Loucy (cell line): ENCODE measurements at regions not wholly inside any gene's neighbourhood (a gene's known extent, or its start where the extent isn't known, plus 50 kb on each side); places are given as distances from the start of the nearest gene placed in this dataset.
A peak's percentile ranks its signal among the peaks of the same experiment; 100 is the strongest.

Source experiments
- H2AFZ ChIP-seq: fragments of 200-600 bp; sonication (generic); 2 replicates; pipeline ENCODE4 v1.6.0; 2016; ENCODE audit warnings: antibody characterized with exemption, mild to moderate bottlenecking, low read length, moderate library complexity
- H3F3A ChIP-seq: fragments of 200-600 bp; 2 replicates; pipeline ENCODE4 v1.6.0; 2016; ENCODE audit warnings: antibody characterized with exemption, low read depth, mild to moderate bottlenecking
- H3K27me3 ChIP-seq: fragments of 200-600 bp; sonication (generic); 2 replicates; pipeline ENCODE4 v1.6.1; 2014; ENCODE audit warnings: low read length, mild to moderate bottlenecking; ENCODE audit not compliant: insufficient read depth, poor library complexity, severe bottlenecking
- H3K36me3 ChIP-seq: fragments of 200-600 bp; sonication (generic); 2 replicates; pipeline ENCODE4 v1.6.1; 2016; ENCODE audit warnings: low read length; ENCODE audit not compliant: insufficient read depth
- H3K4me1 ChIP-seq: fragments of 200-600 bp; sonication (generic); 2 replicates; pipeline ENCODE4 v1.5.1; 2014; ENCODE audit warnings: low read length, mild to moderate bottlenecking; ENCODE audit not compliant: insufficient read depth, poor library complexity, severe bottlenecking
- H3K4me2 ChIP-seq: fragments of 200-600 bp; sonication (generic); 2 replicates; pipeline ENCODE4 v1.6.0; 2014; ENCODE audit warnings: antibody characterized with exemption, low read length, low read depth, mild to moderate bottlenecking; ENCODE audit not compliant: poor library complexity, severe bottlenecking
- H3K4me3 ChIP-seq: fragments of 200-600 bp; sonication (generic); 2 replicates; pipeline ENCODE4 v1.5.1; 2014; ENCODE audit warnings: low read length, mild to moderate bottlenecking, mixed read lengths; ENCODE audit not compliant: poor library complexity, severe bottlenecking
- H3K79me2 ChIP-seq: fragments of 200-600 bp; sonication (generic); 2 replicates; pipeline ENCODE4 v1.6.1; 2014; ENCODE audit warnings: low read length; ENCODE audit not compliant: insufficient read depth
- H3K9ac ChIP-seq: fragments of 200-600 bp; sonication (generic); 2 replicates; pipeline ENCODE4 v1.6.0; 2014; ENCODE audit warnings: mild to moderate bottlenecking, low read depth, low read length, moderate library complexity; ENCODE audit not compliant: poor library complexity, severe bottlenecking
- H3K9me2 ChIP-seq: fragments of 200-600 bp; sonication (generic); replicated peaks from 2 replicates; pipeline ENCODE4 v1.6.1; 2016; ENCODE audit warnings: low read depth, low read length, mixed read lengths
- H3K9me3 ChIP-seq: fragments of 200-600 bp; sonication (generic); 2 replicates; pipeline ENCODE4 v1.6.1; 2014; ENCODE audit warnings: mild to moderate bottlenecking, antibody characterized with exemption, low read length, low read depth; ENCODE audit not compliant: insufficient read depth
- H4K20me1 ChIP-seq: fragments of 200-600 bp; sonication (generic); 2 replicates; pipeline ENCODE4 v1.6.0; 2014; ENCODE audit warnings: antibody characterized with exemption, low read length, mild to moderate bottlenecking; ENCODE audit not compliant: insufficient read depth, poor library complexity, severe bottlenecking
- EZH2phosphoT487 ChIP-seq: fragments of 200-600 bp; IDR thresholded peaks from 2 replicates; pipeline ENCODE4 v1.6.1; 2018; ENCODE audit warnings: antibody characterized with exemption, mild to moderate bottlenecking, moderate library complexity, borderline replicate concordance
- TF ChIP-seq, protein P1 (sequence below): fragments of 200-600 bp; sonication (generic); conservative IDR thresholded peaks from 2 replicates; pipeline ENCODE4 v1.5.1; 2014; ENCODE audit warnings: mild to moderate bottlenecking, antibody characterized with exemption, low read length

DNA sequence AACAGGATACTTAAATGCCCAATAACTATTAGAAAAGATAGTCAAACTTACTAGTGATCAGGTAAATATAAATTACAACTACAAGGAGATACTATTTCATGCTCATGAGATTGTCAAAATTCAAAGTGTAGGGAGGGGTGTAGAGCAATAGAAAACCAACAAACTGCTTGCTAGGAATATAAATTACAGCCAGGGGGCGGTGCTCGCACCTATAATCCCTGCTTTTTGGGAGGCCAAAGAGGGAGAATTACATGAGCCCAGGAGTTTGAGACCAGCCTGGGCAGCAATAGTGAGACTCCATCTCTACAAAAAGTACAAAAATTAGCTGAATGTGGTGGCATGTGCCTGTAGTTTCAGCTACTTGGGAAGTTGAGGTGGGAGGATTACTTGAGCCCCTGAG lies 556.5 kb upstream of the NR3C2 start:
- TF ChIP-seq, protein P1, sequence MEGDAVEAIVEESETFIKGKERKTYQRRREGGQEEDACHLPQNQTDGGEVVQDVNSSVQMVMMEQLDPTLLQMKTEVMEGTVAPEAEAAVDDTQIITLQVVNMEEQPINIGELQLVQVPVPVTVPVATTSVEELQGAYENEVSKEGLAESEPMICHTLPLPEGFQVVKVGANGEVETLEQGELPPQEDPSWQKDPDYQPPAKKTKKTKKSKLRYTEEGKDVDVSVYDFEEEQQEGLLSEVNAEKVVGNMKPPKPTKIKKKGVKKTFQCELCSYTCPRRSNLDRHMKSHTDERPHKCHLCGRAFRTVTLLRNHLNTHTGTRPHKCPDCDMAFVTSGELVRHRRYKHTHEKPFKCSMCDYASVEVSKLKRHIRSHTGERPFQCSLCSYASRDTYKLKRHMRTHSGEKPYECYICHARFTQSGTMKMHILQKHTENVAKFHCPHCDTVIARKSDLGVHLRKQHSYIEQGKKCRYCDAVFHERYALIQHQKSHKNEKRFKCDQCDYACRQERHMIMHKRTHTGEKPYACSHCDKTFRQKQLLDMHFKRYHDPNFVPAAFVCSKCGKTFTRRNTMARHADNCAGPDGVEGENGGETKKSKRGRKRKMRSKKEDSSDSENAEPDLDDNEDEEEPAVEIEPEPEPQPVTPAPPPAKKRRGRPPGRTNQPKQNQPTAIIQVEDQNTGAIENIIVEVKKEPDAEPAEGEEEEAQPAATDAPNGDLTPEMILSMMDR, result peak; percentile 58
- no peak for TF ChIP-seq EZH2phosphoT487
- H4K20me1 ChIP-seq, result no peaks in the 10 kb centered on the region
- H3K36me3 ChIP-seq, result no peaks in the 10 kb centered on the region
- no peak overlapping the region for H2AFZ ChIP-seq
- no peaks in the 10 kb centered on the region for H3K9me3 ChIP-seq
- H3K4me1 ChIP-seq, result no peaks in the 10 kb centered on the region
- no peak overlapping the region for H3K9ac ChIP-seq
- no peak overlapping the region for H3K4me3 ChIP-seq
- no peak overlapping the region for H3K4me2 ChIP-seq
- no peaks in the 10 kb centered on the region for H3F3A ChIP-seq
- H3K79me2 ChIP-seq, result no peaks in the 10 kb centered on the region
- no peaks in the 10 kb centered on the region for H3K27me3 ChIP-seq
- no peaks in the 10 kb centered on the region for H3K9me2 ChIP-seq

DNA sequence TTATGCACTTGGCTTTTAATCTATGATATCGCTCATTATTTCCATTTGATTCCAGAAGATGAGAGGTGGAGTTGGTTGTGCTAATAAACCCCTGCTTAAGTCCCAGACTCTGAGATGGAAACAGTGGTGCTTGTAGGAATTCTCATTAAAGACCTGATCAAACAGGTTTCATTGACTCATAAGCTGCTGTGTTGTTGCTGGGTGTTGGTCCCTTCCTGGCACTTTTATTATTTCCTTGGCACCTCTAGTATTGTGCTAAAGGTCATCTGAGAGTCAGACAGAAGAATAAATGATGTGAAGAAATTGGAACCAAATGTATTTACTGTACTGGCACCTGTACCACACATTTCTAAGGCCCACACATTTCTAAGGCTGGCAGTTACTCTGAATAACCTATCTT lies 544.7 kb upstream of the NR3C2 start:
- Histone ChIP-seq H3F3A (no peaks in the 10 kb centered on the region), H3K9me3 (no peaks in the 10 kb centered on the region), H3K9me2 (no peaks in the 10 kb centered on the region), H3K4me3 (no peak overlapping the region), H3K4me1 (no peaks in the 10 kb centered on the region), H3K9ac (no peak overlapping the region), H2AFZ (no peak overlapping the region), H3K4me2 (no peak overlapping the region), H4K20me1 (no peaks in the 10 kb centered on the region), H3K36me3 (no peaks in the 10 kb centered on the region), H3K79me2 (no peaks in the 10 kb centered on the region), H3K27me3 (no peaks in the 10 kb centered on the region)
- TF ChIP-seq EZH2phosphoT487, result no peak
- TF ChIP-seq, protein P1, result no peak

DNA sequence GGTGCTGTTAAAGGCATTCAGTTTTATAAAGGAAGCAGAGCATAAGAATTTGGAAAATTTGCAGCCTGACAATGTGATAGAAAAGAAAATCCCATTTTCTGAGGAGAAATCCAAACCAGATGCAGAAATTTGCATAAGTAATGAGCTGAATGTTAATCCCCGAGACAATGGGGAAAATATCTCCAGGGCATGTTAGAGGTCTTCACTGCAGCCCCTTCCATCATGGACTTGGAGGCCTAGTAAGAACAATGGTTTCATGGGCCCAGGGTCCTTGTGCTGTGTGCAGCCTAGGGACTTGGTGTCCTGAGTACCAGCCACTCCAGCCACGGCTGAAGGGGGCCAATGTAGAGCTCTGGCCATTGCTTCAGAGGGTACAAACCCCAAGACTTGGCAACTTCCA lies 542.7 kb upstream of the NR3C2 start:
- H3K9ac ChIP-seq, result no peak overlapping the region
- TF ChIP-seq EZH2phosphoT487, result no peak
- TF ChIP-seq, protein P1, result no peak
- H2AFZ ChIP-seq, result no peak overlapping the region
- no peaks in the 10 kb centered on the region for H3K9me3 ChIP-seq
- no peaks in the 10 kb centered on the region for H3K4me1 ChIP-seq
- no peaks in the 10 kb centered on the region for H4K20me1 ChIP-seq
- no peak overlapping the region for H3K4me3 ChIP-seq
- no peaks in the 10 kb centered on the region for H3K9me2 ChIP-seq
- H3K4me2 ChIP-seq, result no peak overlapping the region
- H3F3A ChIP-seq, result no peaks in the 10 kb centered on the region
- H3K79me2 ChIP-seq, result no peaks in the 10 kb centered on the region
- H3K27me3 ChIP-seq, result no peaks in the 10 kb centered on the region
- H3K36me3 ChIP-seq, result no peaks in the 10 kb centered on the region
